DND-41 (cell line): ENCODE measurements at regions not wholly inside any gene's neighbourhood (a gene's known extent, or its start where the extent isn't known, plus 50 kb on each side); places are given as distances from the start of the nearest gene placed in this dataset.

Experiments
- ATAC-seq: fragments of 200-7000 bp; cut with Tn5 transposase; 3 replicates; pipeline ENCODE4 v1.9.1; 2021; ENCODE audit warnings: low read depth; ENCODE audit not compliant: insufficient read depth
- DNase-seq: peaks from one replicate; pipeline ENCODE4 v3.0.0-alpha.2; 2020
- H2AFZ ChIP-seq: 2 replicates; pipeline ENCODE4 v1.6.0; 2012; ENCODE audit warnings: low read depth, low read length
- H3K27ac ChIP-seq: 2 replicates; pipeline ENCODE4 v1.5.1; 2012; ENCODE audit warnings: low read length, inconsistent platforms
- H3K27me3 ChIP-seq: fragments of 200-600 bp; sonication (generic); 2 replicates; pipeline ENCODE4 v1.6.0; 2012; ENCODE audit warnings: low read length, mild to moderate bottlenecking, inconsistent platforms; ENCODE audit not compliant: insufficient read depth, poor library complexity
- H3K36me3 ChIP-seq: 2 replicates; pipeline ENCODE4 v1.5.1; 2012; ENCODE audit warnings: low read length, inconsistent platforms; ENCODE audit not compliant: insufficient read depth
- H3K4me1 ChIP-seq: 2 replicates; pipeline ENCODE4 v1.5.1; 2012; ENCODE audit warnings: mild to moderate bottlenecking, low read length; ENCODE audit not compliant: insufficient read depth
- H3K4me2 ChIP-seq: 2 replicates; pipeline ENCODE4 v1.6.0; 2012; ENCODE audit warnings: mild to moderate bottlenecking, moderate library complexity, low read length, inconsistent platforms; ENCODE audit not compliant: insufficient read depth
- H3K4me3 ChIP-seq, 2 experiments: fragments of 200-600 bp in 1 of 2; shearing (Covaris generic) in 1 of 2; 2 replicates each; pipeline ENCODE4 v1.5.1; 2012 to 2016; ENCODE audit warnings: inconsistent platforms in 2 of 2, low read length in 2 of 2, mild to moderate bottlenecking in 2 of 2, low read depth in 1 of 2, moderate library complexity in 1 of 2
- H3K79me2 ChIP-seq: 2 replicates; pipeline ENCODE4 v1.6.0; 2012; ENCODE audit warnings: low read length, inconsistent platforms; ENCODE audit not compliant: insufficient read depth
- H3K9ac ChIP-seq: 2 replicates; pipeline ENCODE4 v1.6.0; 2012; ENCODE audit warnings: low read depth, mild to moderate bottlenecking, inconsistent platforms, low read length, moderate library complexity
- H3K9me3 ChIP-seq: 2 replicates; pipeline ENCODE4 v1.5.1; 2012; ENCODE audit warnings: low read length, moderate library complexity, mild to moderate bottlenecking, inconsistent platforms; ENCODE audit not compliant: insufficient read depth, severe bottlenecking
- H4K20me1 ChIP-seq: 2 replicates; pipeline ENCODE4 v1.6.0; 2012; ENCODE audit warnings: low read length; ENCODE audit not compliant: insufficient read depth
- EZH2 ChIP-seq: IDR thresholded peaks from 3 replicates; pipeline ENCODE4 v1.6.1; 2012; ENCODE audit warnings: borderline replicate concordance, low read depth, mild to moderate bottlenecking, moderate library complexity, low read length, inconsistent platforms; ENCODE audit not compliant: severe bottlenecking
- TF ChIP-seq, protein P1 (sequence below): IDR thresholded peaks from 2 replicates; pipeline ENCODE4 v1.5.1; 2012; ENCODE audit warnings: borderline replicate concordance, low read length, moderate library complexity, mild to moderate bottlenecking; ENCODE audit not compliant: poor library complexity, severe bottlenecking; ENCODE audit errors: extremely low read depth

DNA sequence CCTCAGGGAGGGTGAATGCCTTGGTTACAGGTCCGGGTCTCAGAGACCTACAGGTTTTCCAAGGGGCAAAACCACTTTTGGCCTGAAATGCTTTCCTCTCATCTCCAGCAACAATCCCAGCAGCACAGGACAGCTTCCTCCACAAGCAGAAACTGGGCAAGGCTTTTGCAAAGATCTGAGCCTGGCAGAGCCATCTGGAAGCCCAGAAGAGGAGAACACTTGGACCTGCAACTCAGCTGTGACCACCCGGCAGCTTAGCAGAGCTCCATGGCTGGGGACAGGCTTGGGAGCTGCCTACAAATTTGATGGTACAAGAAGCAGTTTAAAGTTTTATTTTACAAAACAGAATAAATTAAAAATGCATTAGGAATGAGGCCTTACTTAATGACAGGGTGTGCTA lies 90.0 kb upstream of the KCND3 start:
- Histone ChIP-seq H3K4me1 (no peaks in the 10 kb centered on the region), H2AFZ (no peak overlapping the region), H3K4me3 (no peak overlapping the region), H3K9me3 (no peaks in the 10 kb centered on the region), H3K36me3 (no peaks in the 10 kb centered on the region), H3K27ac (no peak overlapping the region), H3K27me3 (no peaks in the 10 kb centered on the region), H4K20me1 (no peaks in the 10 kb centered on the region), H3K4me2 (no peak overlapping the region), H3K9ac (no peak overlapping the region), H3K79me2 (no peaks in the 10 kb centered on the region)
- no peak for ATAC-seq
- no peak for TF ChIP-seq EZH2
- TF ChIP-seq, protein P1, sequence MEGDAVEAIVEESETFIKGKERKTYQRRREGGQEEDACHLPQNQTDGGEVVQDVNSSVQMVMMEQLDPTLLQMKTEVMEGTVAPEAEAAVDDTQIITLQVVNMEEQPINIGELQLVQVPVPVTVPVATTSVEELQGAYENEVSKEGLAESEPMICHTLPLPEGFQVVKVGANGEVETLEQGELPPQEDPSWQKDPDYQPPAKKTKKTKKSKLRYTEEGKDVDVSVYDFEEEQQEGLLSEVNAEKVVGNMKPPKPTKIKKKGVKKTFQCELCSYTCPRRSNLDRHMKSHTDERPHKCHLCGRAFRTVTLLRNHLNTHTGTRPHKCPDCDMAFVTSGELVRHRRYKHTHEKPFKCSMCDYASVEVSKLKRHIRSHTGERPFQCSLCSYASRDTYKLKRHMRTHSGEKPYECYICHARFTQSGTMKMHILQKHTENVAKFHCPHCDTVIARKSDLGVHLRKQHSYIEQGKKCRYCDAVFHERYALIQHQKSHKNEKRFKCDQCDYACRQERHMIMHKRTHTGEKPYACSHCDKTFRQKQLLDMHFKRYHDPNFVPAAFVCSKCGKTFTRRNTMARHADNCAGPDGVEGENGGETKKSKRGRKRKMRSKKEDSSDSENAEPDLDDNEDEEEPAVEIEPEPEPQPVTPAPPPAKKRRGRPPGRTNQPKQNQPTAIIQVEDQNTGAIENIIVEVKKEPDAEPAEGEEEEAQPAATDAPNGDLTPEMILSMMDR: no peak
- no peak for DNase-seq

DNA sequence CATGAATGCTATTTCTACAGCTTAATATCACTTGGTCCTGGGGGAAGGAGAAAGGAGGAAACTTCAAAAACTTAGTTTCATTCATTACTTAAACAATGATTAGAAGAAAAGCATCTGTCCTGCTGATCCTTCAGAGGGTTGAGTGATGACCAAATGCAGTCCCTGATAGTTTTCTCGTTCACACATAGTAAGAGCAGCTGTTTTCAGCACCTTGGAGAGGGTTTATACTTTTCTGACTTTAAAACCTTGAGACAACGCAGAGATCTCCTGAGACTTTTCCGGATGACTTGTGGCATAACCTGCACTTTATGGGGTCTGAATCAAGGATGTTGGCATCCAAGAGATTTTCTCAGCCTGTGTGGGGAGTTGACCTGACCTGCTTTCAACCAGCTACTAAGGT lies 94.0 kb upstream of the KCND3 start:
- Histone ChIP-seq H4K20me1 (no peaks in the 10 kb centered on the region), H3K4me1 (no peaks in the 10 kb centered on the region), H3K9me3 (no peaks in the 10 kb centered on the region), H3K36me3 (no peaks in the 10 kb centered on the region), H3K9ac (no peak overlapping the region), H3K4me2 (no peak overlapping the region), H3K79me2 (no peaks in the 10 kb centered on the region), H3K4me3 (no peak overlapping the region), H3K27me3 (no peaks in the 10 kb centered on the region), H3K27ac (no peak overlapping the region), H2AFZ (no peak overlapping the region)
- ATAC-seq (0 out of 3 replicates have a peak, but pooled peaks have one; percentile 48), DNase-seq (no peak)
- TF ChIP-seq, protein P1: no peak
- TF ChIP-seq EZH2: no peak

DNA sequence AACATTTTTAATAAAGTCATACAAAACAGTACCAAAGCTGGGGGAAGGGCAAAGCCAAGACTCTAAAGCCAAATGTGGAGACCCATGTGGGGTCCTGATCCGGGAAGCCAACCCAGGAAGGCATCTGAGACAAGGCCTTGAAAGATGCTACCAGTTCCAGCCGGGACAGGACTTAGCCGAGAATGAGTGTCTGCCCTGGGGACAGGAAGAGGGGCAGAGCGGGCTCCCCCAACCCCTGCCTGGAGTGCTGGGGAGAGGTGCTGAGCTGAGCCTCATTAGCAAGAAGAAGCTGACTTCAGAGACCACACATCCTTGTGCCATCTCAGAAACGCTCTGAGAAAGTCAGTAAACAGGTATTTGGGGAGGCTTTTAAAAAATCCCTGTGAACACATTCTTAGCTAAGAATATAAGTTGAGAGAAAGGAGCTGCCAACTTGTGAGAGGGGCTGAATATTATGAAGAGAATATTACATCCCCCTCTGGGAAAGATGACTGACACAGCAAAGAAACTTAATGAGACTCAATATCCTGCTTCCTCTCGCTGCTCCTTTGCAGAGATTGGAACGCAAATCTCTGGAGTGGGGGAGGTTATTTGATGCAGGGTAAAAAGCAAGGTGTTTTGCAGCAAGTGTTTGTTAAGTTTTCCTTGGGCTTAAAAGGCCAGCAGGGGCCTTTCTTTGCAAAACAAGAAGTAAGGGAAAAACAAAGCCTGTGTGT lies 103.3 kb upstream of the KCND3 start:
- DNase-seq: no peak
- no peak overlapping the region for H3K9ac ChIP-seq
- no peak for TF ChIP-seq EZH2
- TF ChIP-seq, protein P1: no peak

DNA sequence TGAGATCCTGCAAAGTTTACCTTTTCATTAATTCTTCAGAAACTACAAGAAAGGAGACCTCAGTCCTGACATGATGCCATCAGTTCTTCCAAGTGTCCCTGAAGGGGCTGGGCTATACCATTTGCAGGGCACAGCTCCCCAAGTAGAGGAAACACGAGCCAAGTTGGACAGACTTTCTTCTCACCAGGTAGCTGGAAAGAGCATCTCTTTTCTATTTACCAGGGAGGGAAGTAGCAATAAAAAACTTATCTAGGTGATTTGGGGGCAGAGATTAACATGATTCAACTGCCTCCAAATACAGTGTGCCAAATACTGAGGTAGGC lies 103.9 kb upstream of the KCND3 start:
- no peak overlapping the region for H3K9ac ChIP-seq
- no peaks in the 10 kb centered on the region for H3K9me3 ChIP-seq
- H3K27ac ChIP-seq: no peak overlapping the region
- ATAC-seq: no peak
- no peaks in the 10 kb centered on the region for H3K79me2 ChIP-seq
- H3K4me3 ChIP-seq: no peak overlapping the region
- DNase-seq: no peak
- no peak for TF ChIP-seq EZH2
- TF ChIP-seq, protein P1: no peak
- no peaks in the 10 kb centered on the region for H4K20me1 ChIP-seq
- H3K4me1 ChIP-seq: no peaks in the 10 kb centered on the region
- no peaks in the 10 kb centered on the region for H3K36me3 ChIP-seq
- no peak overlapping the region for H3K4me2 ChIP-seq
- peaks cover 10% of the 10 kb centered on the region for H3K27me3 ChIP-seq
- no peak overlapping the region for H2AFZ ChIP-seq

More for the DNA sequence above, 103.3 kb upstream of the KCND3 start:
- Histone ChIP-seq H3K36me3 (no peaks in the 10 kb centered on the region), H3K4me1 (no peaks in the 10 kb centered on the region), H3K27me3 (peaks cover 10% of the 10 kb centered on the region), H3K4me3 (no peak overlapping the region), H3K9me3 (no peaks in the 10 kb centered on the region), H3K4me2 (no peak overlapping the region), H2AFZ (no peak overlapping the region), H3K79me2 (no peaks in the 10 kb centered on the region), H4K20me1 (no peaks in the 10 kb centered on the region), H3K27ac (no peak overlapping the region)
- no peak for ATAC-seq
